CD14-positive monocyte (primary cell): ENCODE measurements at regions not wholly inside any gene's neighbourhood (a gene's known extent, or its start where the extent isn't known, plus 50 kb on each side); places are given as distances from the start of the nearest gene placed in this dataset.

ENCODE experiments used
- DNase-seq, 3 donors: peaks; one replicate each; pipeline ENCODE4 v3.0.0-alpha.2; 2011 to 2022
- H2AFZ ChIP-seq: 2 replicates; pipeline ENCODE4 v1.6.0; 2012; ENCODE audit warnings: mild to moderate bottlenecking, low read depth, low read length, inconsistent platforms; ENCODE audit not compliant: insufficient read depth, poor library complexity, severe bottlenecking
- H3K27ac ChIP-seq, 2 donors: 1 replicate in 1 of 2; 2 replicates in 1 of 2; pipeline ENCODE4 v1.5.1; 2012 to 2013; ENCODE audit warnings: low read length in 2 of 2, control low read depth in 1 of 2, inconsistent platforms in 1 of 2, low read depth in 1 of 2, mild to moderate bottlenecking in 1 of 2
- H3K27me3 ChIP-seq, 2 donors: one replicate each; pipeline versions ENCODE4 v1.6.0 to v1.6.1; 2011 to 2013; ENCODE audit warnings: low read length in 2 of 2; ENCODE audit not compliant: control insufficient read depth in 2 of 2, insufficient read depth in 2 of 2
- H3K36me3 ChIP-seq, 2 donors: replicated peaks in 1 of 2; 1 replicate in 1 of 2; 2 replicates in 1 of 2; pipeline versions ENCODE4 v1.5.1 to v1.6.1; 2012 to 2013; ENCODE audit warnings: low read length in 2 of 2, control low read depth in 1 of 2, inconsistent platforms in 1 of 2, mild to moderate bottlenecking in 1 of 2; ENCODE audit not compliant: insufficient read depth in 2 of 2, control insufficient read depth in 1 of 2
- H3K4me1 ChIP-seq, 2 donors: 1 replicate in 1 of 2; 2 replicates in 1 of 2; pipeline versions ENCODE4 v1.5.1 to v1.6.1; 2012 to 2013; ENCODE audit warnings: low read length in 2 of 2, control low read depth in 1 of 2, inconsistent platforms in 1 of 2, mild to moderate bottlenecking in 1 of 2, moderate library complexity in 1 of 2; ENCODE audit not compliant: insufficient read depth in 2 of 2, control insufficient read depth in 1 of 2
- H3K4me2 ChIP-seq: replicated peaks from 2 replicates; pipeline ENCODE3; 2012; ENCODE audit warnings: low read length, moderate library complexity, mild to moderate bottlenecking; ENCODE audit not compliant: poor library complexity, severe bottlenecking; ENCODE audit errors: extremely low read depth
- H3K4me3 ChIP-seq, 3 experiments: fragments of 200-600 bp in 1 of 3; sonication (generic) in 1 of 3; replicated peaks in 1 of 3; 1 replicate in 2 of 3; 2 replicates in 1 of 3; pipeline ENCODE4 v1.5.1; 2011 to 2013; ENCODE audit warnings: low read length in 3 of 3, mild to moderate bottlenecking in 3 of 3, control low read depth in 2 of 3, low read depth in 2 of 3, inconsistent platforms in 1 of 3, moderate library complexity in 1 of 3
- H3K79me2 ChIP-seq: 2 replicates; pipeline ENCODE4 v1.6.0; 2012; ENCODE audit warnings: mild to moderate bottlenecking, control low read depth, inconsistent platforms, low read length, moderate library complexity; ENCODE audit not compliant: insufficient read depth
- H3K9ac ChIP-seq: 2 replicates; pipeline ENCODE4 v1.6.0; 2017; ENCODE audit warnings: low read length, mild to moderate bottlenecking; ENCODE audit not compliant: insufficient read depth, poor library complexity, severe bottlenecking
- H3K9me3 ChIP-seq, 2 donors: replicated peaks in 1 of 2; 1 replicate in 1 of 2; 2 replicates in 1 of 2; pipeline versions ENCODE4 v1.5.1 to v1.6.1; 2012 to 2013; ENCODE audit warnings: low read length in 2 of 2, control low read depth in 1 of 2; ENCODE audit not compliant: control insufficient read depth in 1 of 2, insufficient read depth in 1 of 2
- H4K20me1 ChIP-seq: 2 replicates; pipeline ENCODE4 v1.6.0; 2012; ENCODE audit warnings: mild to moderate bottlenecking, low read length, control low read depth, moderate library complexity; ENCODE audit not compliant: insufficient read depth
- H3K27ac Mint-ChIP-seq, 7 donors: one replicate each; pipeline ENCODE4 v1.8.0; 2020; ENCODE audit warnings: mild to moderate bottlenecking in 7 of 7, mixed read lengths in 7 of 7, moderate library complexity in 6 of 7, inconsistent platforms in 2 of 7
- H3K27me3 Mint-ChIP-seq, 3 donors: one replicate each; pipeline ENCODE4 v1.8.0; 2021 to 2022; ENCODE audit warnings: low read depth in 3 of 3, mild to moderate bottlenecking in 3 of 3, mixed read lengths in 3 of 3, moderate library complexity in 3 of 3, inconsistent platforms in 1 of 3
- H3K36me3 Mint-ChIP-seq, 2 donors: one replicate each; pipeline ENCODE4 v1.8.0; 2020; ENCODE audit warnings: mixed read lengths in 2 of 2, inconsistent platforms in 1 of 2, mild to moderate bottlenecking in 1 of 2
- H3K4me1 Mint-ChIP-seq: one replicate; pipeline ENCODE4 v1.8.0; 2020; ENCODE audit warnings: mild to moderate bottlenecking, mixed read lengths
- H3K4me3 Mint-ChIP-seq, 2 donors: one replicate each; pipeline ENCODE4 v1.8.0; 2020; ENCODE audit warnings: mild to moderate bottlenecking in 2 of 2, mixed read lengths in 2 of 2, moderate library complexity in 1 of 2
- H3K9me3 Mint-ChIP-seq, 7 donors: one replicate each; pipeline ENCODE4 v1.8.0; 2020 to 2022; ENCODE audit warnings: mixed read lengths in 7 of 7, mild to moderate bottlenecking in 6 of 7, moderate library complexity in 6 of 7, inconsistent platforms in 2 of 7
- CTCF ChIP-seq: fragments of 200-600 bp; IDR thresholded peaks from one replicate; pipeline ENCODE4 v1.8.0; 2022; ENCODE audit warnings: antibody characterized with exemption, mild to moderate bottlenecking
- WGBS: methylation state at CpG from one replicate; pipeline ENCODE4 v1.1.5; 2013; ENCODE audit warnings: missing lambda C conversion rate; ENCODE audit not compliant: insufficient coverage; 5-methylcytosine and 5-hydroxymethylcytosine counted together
- intact Hi-C, 2 donors: fragments of 100-400 bp; cut with micrococcal nuclease; formaldehyde crosslinking; loops; one replicate each; pipeline versions ENCODE4 v1.15.0 to v1.15.1; 2023

DNA sequence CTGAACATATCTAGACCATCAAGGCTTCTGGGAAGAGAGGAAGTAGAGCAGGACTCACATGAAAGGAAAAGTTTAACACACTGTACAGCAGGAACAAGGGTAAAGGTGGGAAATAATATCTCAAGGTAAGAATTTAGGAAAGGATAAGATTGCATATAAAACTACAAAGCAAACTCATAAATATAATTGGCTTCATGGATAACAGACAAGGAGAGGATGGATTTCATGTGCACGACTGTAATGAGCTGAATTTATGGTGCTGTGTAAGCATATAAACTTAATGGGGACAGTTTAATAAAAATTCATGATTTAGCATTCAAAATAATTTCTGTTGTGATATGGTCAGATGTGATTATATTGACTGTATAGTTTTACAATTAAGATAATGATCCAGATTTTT is 298.0 kb downstream of the GXYLT1 start:
- H3K4me3 ChIP-seq = no peak overlapping the region
- H3K9me3 ChIP-seq = no peaks in the 10 kb centered on the region
- H4K20me1 ChIP-seq = no peaks in the 10 kb centered on the region
- H3K9ac ChIP-seq = no peak overlapping the region
- H3K4me2 ChIP-seq = no peak overlapping the region
- H3K79me2 ChIP-seq = no peaks in the 10 kb centered on the region
- H3K27ac Mint-ChIP-seq = no peak overlapping the region
- no peaks in the 10 kb centered on the region for H3K27me3 Mint-ChIP-seq
- H3K4me3 Mint-ChIP-seq = no peak overlapping the region
- no peaks in the 10 kb centered on the region for H3K27me3 ChIP-seq
- no peak for DNase-seq
- intact Hi-C loops = no loop called here
- H3K36me3 Mint-ChIP-seq = no peaks in the 10 kb centered on the region
- H3K4me1 ChIP-seq = no peaks in the 10 kb centered on the region
- H3K4me1 Mint-ChIP-seq = peaks cover 5% of the 10 kb centered on the region
- no peak for TF ChIP-seq CTCF
- H3K27ac ChIP-seq = no peak overlapping the region
- no peak overlapping the region for H2AFZ ChIP-seq
- H3K36me3 ChIP-seq = no peaks in the 10 kb centered on the region
- WGBS = no CpG with 5 or more reads among the region's 1 CpG
- H3K9me3 Mint-ChIP-seq = peaks cover 0 to 5% (median 3%) of the 10 kb centered on the region in 7 donors

- no peak overlapping the region for H2AFZ ChIP-seq
- DNase-seq = no peak
- H3K79me2 ChIP-seq = no peaks in the 10 kb centered on the region
- peaks cover 9 to 10% of the 10 kb centered on the region in 2 donors for H3K4me1 ChIP-seq
- Mint-ChIP-seq H3K4me1 (peaks cover 13% of the 10 kb centered on the region), H3K36me3 (no peaks in the 10 kb centered on the region), H3K27me3 (no peaks in the 10 kb centered on the region), H3K9me3 (peaks cover 0 to 11% (median 2%) of the 10 kb centered on the region in 7 donors), H3K27ac (no peak overlapping the region), H3K4me3 (no peak overlapping the region)
- WGBS = no CpG with 5 or more reads among the region's 2 CpGs
- no peak overlapping the region for H3K4me3 ChIP-seq
- no peak overlapping the region for H3K27ac ChIP-seq
- no peaks in the 10 kb centered on the region for H3K9me3 ChIP-seq
- TF ChIP-seq CTCF = no peak
- H3K27me3 ChIP-seq = no peaks in the 10 kb centered on the region
- no peak overlapping the region for H3K9ac ChIP-seq
- intact Hi-C loops = no loop called here
- no peak overlapping the region for H3K4me2 ChIP-seq
- no peaks in the 10 kb centered on the region for H3K36me3 ChIP-seq
- no peaks in the 10 kb centered on the region for H4K20me1 ChIP-seq
Observed at GRCh38 chr12:41836416-41836815, 308.3 kb downstream of the GXYLT1 start.
